Glomerular visceral epithelial cell (primary cell): ENCODE measurements at regions not wholly inside any gene's neighbourhood (a gene's known extent, or its start where the extent isn't known, plus 50 kb on each side); places are given as distances from the start of the nearest gene placed in this dataset.
"Not testable (repeated sequence)": the region's sequence is repeated elsewhere in the genome, so short reads cannot be mapped to it uniquely, and the experiment has no call there.

Experiments used
- DNase-seq: peaks from one replicate; pipeline ENCODE4 v3.0.0-alpha.2; 2016; ENCODE audit errors: extremely low spot score

- DNase-seq: no peak
Measured at GRCh38 chr9:86624630-86625029, 270.4 kb upstream of the TUT7 start.

GRCh38 chr9:86614871-86615849, 260.9 kb upstream of the TUT7 start:
- DNase-seq: no peak

- DNase-seq: no peak
Measured at GRCh38 chr9:86613943-86614342, 259.7 kb upstream of the TUT7 start.

GRCh38 chr9:86611534-86611933, 257.3 kb upstream of the TUT7 start:
- DNase-seq: not testable (repeated sequence)

- DNase-seq: no peak
Measured at GRCh38 chr9:86605303-86605702, 251.1 kb upstream of the TUT7 start.

- no peak for DNase-seq
Measured at GRCh38 chr9:86604741-86605140, 250.5 kb upstream of the TUT7 start.

- no peak for DNase-seq
Measured at GRCh38 chr9:86602715-86603114, 248.5 kb upstream of the TUT7 start.

GRCh38 chr9:86601697-86602096, 247.5 kb upstream of the TUT7 start:
- no peak for DNase-seq

GRCh38 chr9:86600977-86601376, 246.8 kb upstream of the TUT7 start:
- DNase-seq: no peak

- DNase-seq: no peak
Measured at GRCh38 chr9:86600291-86600690, 246.1 kb upstream of the TUT7 start.

- no peak for DNase-seq
Measured at GRCh38 chr9:86599561-86599960, 245.4 kb upstream of the TUT7 start.

- DNase-seq: no peak
Measured at GRCh38 chr9:86598411-86599239, 244.4 kb upstream of the TUT7 start.

GRCh38 chr9:86594724-86595123, 240.5 kb upstream of the TUT7 start:
- no peak for DNase-seq

- no peak for DNase-seq
Measured at GRCh38 chr9:86591472-86591871, 237.3 kb upstream of the TUT7 start.

- no peak for DNase-seq
Measured at GRCh38 chr9:86589730-86590129, 235.5 kb upstream of the TUT7 start.

GRCh38 chr9:86589273-86589672, 235.1 kb upstream of the TUT7 start:
- no peak for DNase-seq

GRCh38 chr9:86586144-86586494, 231.9 kb upstream of the TUT7 start:
- no peak for DNase-seq

- no peak for DNase-seq
Measured at GRCh38 chr9:86585422-86586143, 231.4 kb upstream of the TUT7 start.

- DNase-seq: no peak
Measured at GRCh38 chr9:86580688-86581087, 226.5 kb upstream of the TUT7 start.

- DNase-seq: no peak
Measured at GRCh38 chr9:86578722-86579121, 224.5 kb upstream of the TUT7 start.

GRCh38 chr9:86577420-86578333, 223.5 kb upstream of the TUT7 start:
- no peak for DNase-seq
